ENCODE measurements at regions not wholly inside any gene's neighbourhood (a gene's known extent, or its start where the extent isn't known, plus 50 kb on each side); places are given as distances from the start of the nearest gene placed in this dataset.

- peaks cover 0 to 31% (median 25%) of the 10 kb centered on the region in 4 experiments; a peak in 6 of 7 replicates for H3K4me1 ChIP-seq (replicated peaks in 1 of 4; ENCODE audit: control insufficient read depth in 3 of 4, insufficient read depth in 4 of 4, low read length in 3 of 4)
- DNase-seq (ENCODE audit: low read depth in 1 of 2, low spot score in 2 of 2) = no peak
Measured at GRCh38 chr6:19664878-19665612, 172.1 kb upstream of the ID4 start.

More at GRCh38 chr6:19664878-19665612, 172.1 kb upstream of the ID4 start:
- H3K23me2 ChIP-seq (ENCODE audit: low read depth, low read length) = no peaks in the 10 kb centered on the region; the same call in 1 of the 2 replicates
- no peak overlapping the region for H3K14ac ChIP-seq (ENCODE audit: insufficient read length)
- no peak overlapping the region; the same call in 1 of the 2 replicates for H2AFZ ChIP-seq (ENCODE audit: low read length)
- H4K91ac ChIP-seq (replicated peaks; ENCODE audit: insufficient read length, low read length) = no peak overlapping the region
- H3K56ac ChIP-seq (replicated peaks; ENCODE audit: insufficient read length, low read depth, low read length) = no peak overlapping the region
- H2AK5ac ChIP-seq (ENCODE audit: low read depth, low read length) = no peak overlapping the region
- no peaks in the 10 kb centered on the region for H3K79me1 ChIP-seq (ENCODE audit: low read depth, low read length)
- POLR2A ChIA-PET (ENCODE audit: partially characterized antibody) = interaction anchor here (1.2 kb wide), 1 partner anchor 8 kb away, joined by 4 read pairs; no protein-coding TSS in a partner anchor
- no peaks in the 10 kb centered on the region for H4K20me1 ChIP-seq (replicated peaks in 1 of 2; ENCODE audit: control insufficient read depth in 1 of 2, insufficient read depth in 2 of 2, low read length in 2 of 2)
- H3K27ac ChIP-seq (ENCODE audit: low read depth, low read length) = no peak overlapping the region
- no peaks in the 10 kb centered on the region for H3K79me2 ChIP-seq (ENCODE audit: control insufficient read depth in 1 of 2, insufficient read depth in 2 of 2, low read length in 2 of 2)
- H3K4me2 ChIP-seq (ENCODE audit: insufficient read depth in 1 of 2, low read depth in 2 of 2, low read length in 2 of 2) = no peak overlapping the region; a peak in 1 of 4 replicates
- no peak overlapping the region for H4K8ac ChIP-seq (ENCODE audit: extremely low read depth, insufficient read depth, low read length)
- 87% methylated on average over 2 of the region's 2 CpGs; no CpG with 5 or more reads in 1 of the 2 experiments for WGBS, 2 experiments (ENCODE audit: extremely low coverage in 1 of 2, insufficient coverage in 1 of 2, insufficient read length in 1 of 2, insufficient replicate concordance in 2 of 2, low coverage in 1 of 2, low lambda C conversion rate in 2 of 2, missing lambda C conversion rate in 1 of 2)
- 0 out of 2 replicates have a peak overlapping the region, but pooled peaks have one; percentile 40 for H2BK5ac ChIP-seq (ENCODE audit: low read depth, low read length)
- CTCF ChIA-PET (ENCODE audit: partially characterized antibody) = interaction anchor here (0.6 to 1.2 kb wide), 4 partner anchors 18 to 140 kb away, joined by 3 read pairs; no protein-coding TSS in a partner anchor
- H2BK20ac ChIP-seq (ENCODE audit: low read length) = peak overlapping the region; percentile 66; the same call in 1 of the 2 replicates
- no peak overlapping the region for H3K4ac ChIP-seq (replicated peaks; ENCODE audit: insufficient read length, low read depth, low read length)
- no peak for FAIRE-seq
- H3K9ac ChIP-seq (replicated peaks in 1 of 4; ENCODE audit: extremely low read depth in 1 of 4, low read depth in 3 of 4, low read length in 3 of 4) = no peak overlapping the region
- TF ChIP-seq EGR1 (IDR thresholded peaks at IDR 0.05; ENCODE audit: borderline replicate concordance, low read depth, low read length) = no peak
- no peak for TF ChIP-seq RBBP5 (IDR thresholded peaks at IDR 0.05; ENCODE audit: borderline replicate concordance, low read depth, low read length)
- TF ChIP-seq RFX5 (IDR thresholded peaks at IDR 0.05; ENCODE audit: borderline replicate concordance, low read depth, low read length) = no peak
- no peak for TF ChIP-seq ATF3 (IDR thresholded peaks at IDR 0.05; ENCODE audit: insufficient read depth, low read depth, low read length)
- no peak for TF ChIP-seq CHD1 (IDR thresholded peaks at IDR 0.05; ENCODE audit: low read depth, low read length)
- H2BK12ac ChIP-seq (ENCODE audit: low read depth, low read length) = no peak overlapping the region
- no peak overlapping the region for H2BK15ac ChIP-seq (ENCODE audit: low read length)
- H3K4me3 ChIP-seq (ENCODE audit: extremely low read depth in 1 of 4, insufficient read depth in 2 of 4, low read depth in 3 of 4, low read length in 4 of 4) = no peak overlapping the region
- H3K36me3 ChIP-seq (ENCODE audit: control insufficient read depth in 2 of 4, insufficient read depth in 4 of 4, low read length in 3 of 4) = no peaks in the 10 kb centered on the region
- H3K9me3 ChIP-seq (ENCODE audit: insufficient read depth in 2 of 2, low read depth in 1 of 2, low read length in 1 of 2) = no peaks in the 10 kb centered on the region
- H3K27me3 ChIP-seq (replicated peaks in 1 of 4; ENCODE audit: control insufficient read depth in 3 of 4, extremely low read depth in 1 of 4, insufficient read depth in 3 of 4, low read length in 3 of 4) = no peaks in the 10 kb centered on the region; a peak in 1 of 7 replicates
- H3K23ac ChIP-seq (ENCODE audit: insufficient read length) = no peak overlapping the region
- H2BK120ac ChIP-seq (replicated peaks; ENCODE audit: low read depth, low read length) = peak overlapping the region; percentile 65
- H4K5ac ChIP-seq (ENCODE audit: insufficient read length, low read depth, low read length) = peak overlapping the region; percentile 60
- H3K18ac ChIP-seq (ENCODE audit: extremely low read depth, low read length) = no peak overlapping the region

Data from H1 (cell line).